ENCODE measurements at regions not wholly inside any gene's neighbourhood (a gene's known extent, or its start where the extent isn't known, plus 50 kb on each side); places are given as distances from the start of the nearest gene placed in this dataset.

- no peak for DNase-seq (ENCODE audit: low read depth in 2 of 2)
Measured at GRCh38 chr3:72058493-72059081, 273.6 kb upstream of the PROK2 start.

GRCh38 chr3:72055436-72055835 lies 270.5 kb upstream of the PROK2 start:
- no peak for DNase-seq (ENCODE audit: low read depth in 2 of 2)

GRCh38 chr3:72054976-72055375 lies 270.0 kb upstream of the PROK2 start:
- no peak for DNase-seq (ENCODE audit: low read depth in 2 of 2)

- DNase-seq (ENCODE audit: low read depth in 2 of 2): no peak
Measured at GRCh38 chr3:72052841-72053409, 268.0 kb upstream of the PROK2 start.

GRCh38 chr3:72050771-72051170 lies 265.8 kb upstream of the PROK2 start:
- DNase-seq (ENCODE audit: low read depth in 2 of 2): no peak

- DNase-seq (ENCODE audit: low read depth in 2 of 2): no peak
Measured at GRCh38 chr3:72050048-72050632, 265.2 kb upstream of the PROK2 start.

- DNase-seq (ENCODE audit: low read depth in 2 of 2): no peak
Measured at GRCh38 chr3:72049300-72049699, 264.4 kb upstream of the PROK2 start.

GRCh38 chr3:72048873-72049272 lies 263.9 kb upstream of the PROK2 start:
- no peak for DNase-seq (ENCODE audit: low read depth in 2 of 2)

GRCh38 chr3:72047221-72047871 lies 262.4 kb upstream of the PROK2 start:
- DNase-seq (ENCODE audit: low read depth in 2 of 2): no peak

- no peak for DNase-seq (ENCODE audit: low read depth in 2 of 2)
Measured at GRCh38 chr3:72044231-72044855, 259.4 kb upstream of the PROK2 start.

GRCh38 chr3:72043204-72044133 lies 258.5 kb upstream of the PROK2 start:
- no peak for DNase-seq (ENCODE audit: low read depth in 2 of 2)

GRCh38 chr3:72042397-72043203 lies 257.7 kb upstream of the PROK2 start:
- DNase-seq (ENCODE audit: low read depth in 2 of 2): no peak

GRCh38 chr3:72041511-72041910 lies 256.6 kb upstream of the PROK2 start:
- no peak for DNase-seq (ENCODE audit: low read depth in 2 of 2)

- DNase-seq (ENCODE audit: low read depth in 2 of 2): no peak
Measured at GRCh38 chr3:72041076-72041475, 256.1 kb upstream of the PROK2 start.

GRCh38 chr3:72039677-72040076 lies 254.7 kb upstream of the PROK2 start:
- DNase-seq (ENCODE audit: low read depth in 2 of 2): no peak

- no peak for DNase-seq (ENCODE audit: low read depth in 2 of 2)
Measured at GRCh38 chr3:72036899-72037298, 252.0 kb upstream of the PROK2 start.

- no peak for DNase-seq (ENCODE audit: low read depth in 2 of 2)
Measured at GRCh38 chr3:72035606-72036005, 250.7 kb upstream of the PROK2 start.

GRCh38 chr3:72034986-72035385 lies 250.0 kb upstream of the PROK2 start:
- DNase-seq (ENCODE audit: low read depth in 2 of 2): no peak

- no peak for DNase-seq (ENCODE audit: low read depth in 2 of 2)
Measured at GRCh38 chr3:72033666-72034428, 248.9 kb upstream of the PROK2 start.

All from stimulated activated CD4-positive, alpha-beta T cell treated with anti-CD3 and anti-CD28 coated beads, Interleukin-12 subunit alpha, Interleukin-12 subunit beta, amount 100 ng/mL, for 24 hours (primary cell).